Naive thymus-derived CD8-positive, alpha-beta T cell (primary cell): ENCODE measurements at regions not wholly inside any gene's neighbourhood (a gene's known extent, or its start where the extent isn't known, plus 50 kb on each side); places are given as distances from the start of the nearest gene placed in this dataset.

Source experiments
- ATAC-seq, 2 donors: fragments of 150-1000 bp; cut with Tn5 transposase in 1 of 2; sonication (Bioruptor Pico), chemical (Tn5 transposase) in 1 of 2; 1 replicate in 1 of 2; 2 replicates in 1 of 2; pipeline ENCODE4 v1.10.0; 2021; ENCODE audit warnings: mild to moderate bottlenecking in 2 of 2, moderate library complexity in 2 of 2
- POLR2A ChIA-PET: fragments of 350-600 bp; sonication (Branson Sonifier 250); formaldehyde crosslinking; loops from one replicate; lab custom pipeline; 2021; ENCODE audit warnings: antibody characterized with exemption; lab: Charles Lee
- DNase-seq, 10 donors: peaks; one replicate each; pipeline versions ENCODE4 v3.0.0 to v3.0.0-alpha.2; 2020 to 2022
- H3K27ac Mint-ChIP-seq, 10 donors: one replicate each; pipeline ENCODE4 v1.8.0; 2020 to 2022; ENCODE audit warnings: mild to moderate bottlenecking in 10 of 10, mixed read lengths in 10 of 10, moderate library complexity in 4 of 10, inconsistent platforms in 1 of 10
- H3K27me3 Mint-ChIP-seq, 5 donors: one replicate each; pipeline ENCODE4 v1.8.0; 2021 to 2022; ENCODE audit warnings: mixed read lengths in 5 of 5
- H3K36me3 Mint-ChIP-seq, 3 donors: one replicate each; pipeline ENCODE4 v1.8.0; 2020 to 2022; ENCODE audit warnings: mixed read lengths in 3 of 3, mild to moderate bottlenecking in 2 of 3, inconsistent platforms in 1 of 3
- H3K4me1 Mint-ChIP-seq, 4 donors: one replicate each; pipeline ENCODE4 v1.8.0; 2021 to 2022; ENCODE audit warnings: mixed read lengths in 4 of 4
- H3K4me3 Mint-ChIP-seq, 10 donors: one replicate each; pipeline ENCODE4 v1.8.0; 2020 to 2022; ENCODE audit warnings: mild to moderate bottlenecking in 10 of 10, mixed read lengths in 10 of 10, moderate library complexity in 6 of 10, inconsistent platforms in 1 of 10
- H3K9me3 Mint-ChIP-seq, 9 donors: one replicate each; pipeline ENCODE4 v1.8.0; 2020 to 2022; ENCODE audit warnings: mixed read lengths in 9 of 9, mild to moderate bottlenecking in 3 of 9, inconsistent platforms in 1 of 9, moderate library complexity in 1 of 9

- H3K36me3 Mint-ChIP-seq = peaks cover 0 to 3% (median 0%) of the 10 kb centered on the region in 3 donors
- POLR2A ChIA-PET = no interaction called here
- ATAC-seq = no peak
These were observed 73.2 kb upstream of the SHH start for GRCh38 chr7:155885167-155886155.

GRCh38 chr7:155884225-155885166 is 72.2 kb upstream of the SHH start:
- POLR2A ChIA-PET = no interaction called here
- H3K27me3 Mint-ChIP-seq = peaks cover 0 to 17% (median 14%) of the 10 kb centered on the region in 5 donors
- H3K4me1 Mint-ChIP-seq = peaks cover 0 to 3% (median 0%) of the 10 kb centered on the region in 4 donors
- no peaks in the 10 kb centered on the region for H3K9me3 Mint-ChIP-seq
- DNase-seq (no peak), ATAC-seq (no peak)
- H3K36me3 Mint-ChIP-seq = peaks cover 0 to 3% (median 0%) of the 10 kb centered on the region in 3 donors
- H3K27ac Mint-ChIP-seq = peak overlapping the region in 1 of 10 donors; percentile 62
- no peak overlapping the region for H3K4me3 Mint-ChIP-seq

More at GRCh38 chr7:155885167-155886155, 73.2 kb upstream of the SHH start:
- Mint-ChIP-seq H3K27me3 (peaks cover 0 to 17% (median 14%) of the 10 kb centered on the region in 5 donors), H3K4me1 (peaks cover 0 to 3% (median 0%) of the 10 kb centered on the region in 4 donors), H3K9me3 (no peaks in the 10 kb centered on the region), H3K4me3 (no peak overlapping the region), H3K27ac (peak overlapping the region in 1 of 10 donors; percentile 21)
- DNase-seq = no peak

- POLR2A ChIA-PET = no interaction called here
- no peak for ATAC-seq
- H3K27ac Mint-ChIP-seq = no peak overlapping the region
- H3K4me1 Mint-ChIP-seq = peaks cover 0 to 3% (median 0%) of the 10 kb centered on the region in 4 donors
- no peaks in the 10 kb centered on the region for H3K9me3 Mint-ChIP-seq
- peaks cover 0 to 3% (median 0%) of the 10 kb centered on the region in 3 donors for H3K36me3 Mint-ChIP-seq
- no peak overlapping the region for H3K4me3 Mint-ChIP-seq
- peaks cover 0 to 16% (median 12%) of the 10 kb centered on the region in 5 donors for H3K27me3 Mint-ChIP-seq
- no peak for DNase-seq
These were observed 71.4 kb upstream of the SHH start for GRCh38 chr7:155883491-155884224.

- Mint-ChIP-seq H3K27ac (no peak overlapping the region), H3K4me3 (no peak overlapping the region), H3K4me1 (peaks cover 0 to 3% (median 0%) of the 10 kb centered on the region in 4 donors), H3K9me3 (no peaks in the 10 kb centered on the region), H3K36me3 (peaks cover 0 to 2% (median 0%) of the 10 kb centered on the region in 3 donors), H3K27me3 (peaks cover 0 to 9% (median 4%) of the 10 kb centered on the region in 5 donors)
- ATAC-seq (no peak), DNase-seq (no peak)
- POLR2A ChIA-PET = no interaction called here
These were observed 70.3 kb upstream of the SHH start for GRCh38 chr7:155882596-155882995.

GRCh38 chr7:155881471-155882350 is 69.4 kb upstream of the SHH start:
- H3K9me3 Mint-ChIP-seq = no peaks in the 10 kb centered on the region
- H3K36me3 Mint-ChIP-seq = no peaks in the 10 kb centered on the region
- H3K4me1 Mint-ChIP-seq = peaks cover 0 to 3% (median 0%) of the 10 kb centered on the region in 4 donors
- H3K4me3 Mint-ChIP-seq = no peak overlapping the region
- POLR2A ChIA-PET = no interaction called here
- DNase-seq (no peak), ATAC-seq (no peak)
- peak overlapping the region in 1 of 10 donors; percentile 85 for H3K27ac Mint-ChIP-seq
- peaks cover 0 to 8% (median 3%) of the 10 kb centered on the region in 5 donors for H3K27me3 Mint-ChIP-seq

GRCh38 chr7:155880721-155881120 is 68.5 kb upstream of the SHH start:
- H3K9me3 Mint-ChIP-seq = no peaks in the 10 kb centered on the region
- no peaks in the 10 kb centered on the region for H3K36me3 Mint-ChIP-seq
- H3K4me1 Mint-ChIP-seq = peaks cover 0 to 3% (median 0%) of the 10 kb centered on the region in 4 donors
- ATAC-seq = no peak
- peaks cover 0 to 5% (median under 1%) of the 10 kb centered on the region in 5 donors for H3K27me3 Mint-ChIP-seq
- H3K27ac Mint-ChIP-seq = no peak overlapping the region
- no peak overlapping the region for H3K4me3 Mint-ChIP-seq
- POLR2A ChIA-PET = no interaction called here
- DNase-seq = no peak

- H3K4me1 Mint-ChIP-seq = peaks cover 0 to 2% (median 0%) of the 10 kb centered on the region in 4 donors
- POLR2A ChIA-PET = no interaction called here
- H3K27me3 Mint-ChIP-seq = peaks cover 0 to 6% (median 1%) of the 10 kb centered on the region in 5 donors
- H3K36me3 Mint-ChIP-seq = no peaks in the 10 kb centered on the region
- DNase-seq (no peak), ATAC-seq (no peak)
- no peak overlapping the region for H3K27ac Mint-ChIP-seq
- no peak overlapping the region for H3K4me3 Mint-ChIP-seq
- no peaks in the 10 kb centered on the region for H3K9me3 Mint-ChIP-seq
These were observed 67.3 kb upstream of the SHH start for GRCh38 chr7:155879592-155879991.

- no peak for DNase-seq
- no peak for ATAC-seq
- Mint-ChIP-seq H3K27ac (no peak overlapping the region), H3K36me3 (no peaks in the 10 kb centered on the region), H3K27me3 (peaks cover 0 to 13% (median 3%) of the 10 kb centered on the region in 5 donors), H3K9me3 (no peaks in the 10 kb centered on the region), H3K4me3 (no peak overlapping the region), H3K4me1 (no peaks in the 10 kb centered on the region)
- POLR2A ChIA-PET = no interaction called here
These were observed 66.4 kb upstream of the SHH start for GRCh38 chr7:155878674-155879073.

- no peak overlapping the region for H3K4me3 Mint-ChIP-seq
- H3K27me3 Mint-ChIP-seq = peaks cover 0 to 17% (median 3%) of the 10 kb centered on the region in 5 donors
- POLR2A ChIA-PET = no interaction called here
- H3K9me3 Mint-ChIP-seq = no peaks in the 10 kb centered on the region
- H3K27ac Mint-ChIP-seq = no peak overlapping the region
- peaks cover 0 to 1% (median 0%) of the 10 kb centered on the region in 4 donors for H3K4me1 Mint-ChIP-seq
- ATAC-seq = no peak
- no peak for DNase-seq
- H3K36me3 Mint-ChIP-seq = no peaks in the 10 kb centered on the region
These were observed 66.0 kb upstream of the SHH start for GRCh38 chr7:155878250-155878649.

GRCh38 chr7:155877167-155877566 is 64.9 kb upstream of the SHH start:
- H3K27me3 Mint-ChIP-seq = peaks cover 0 to 21% (median 3%) of the 10 kb centered on the region in 5 donors
- H3K27ac Mint-ChIP-seq = no peak overlapping the region
- H3K4me1 Mint-ChIP-seq = peaks cover 0 to 1% (median 0%) of the 10 kb centered on the region in 4 donors
- POLR2A ChIA-PET = no interaction called here
- no peaks in the 10 kb centered on the region for H3K36me3 Mint-ChIP-seq
- ATAC-seq (no peak), DNase-seq (no peak)
- H3K4me3 Mint-ChIP-seq = no peak overlapping the region
- no peaks in the 10 kb centered on the region for H3K9me3 Mint-ChIP-seq

- Mint-ChIP-seq H3K36me3 (no peaks in the 10 kb centered on the region), H3K4me3 (no peak overlapping the region), H3K4me1 (peaks cover 0 to 5% (median 0%) of the 10 kb centered on the region in 4 donors), H3K27ac (no peak overlapping the region), H3K9me3 (no peaks in the 10 kb centered on the region), H3K27me3 (peaks cover 0 to 28% (median 8%) of the 10 kb centered on the region in 5 donors)
- ATAC-seq (no peak), DNase-seq (no peak)
- POLR2A ChIA-PET = interaction anchor here (0.5 kb wide), 1 partner anchor 95 kb away, joined by 8 read pairs; no protein-coding TSS in a partner anchor
These were observed 62.1 kb upstream of the SHH start for GRCh38 chr7:155874411-155874810.
